ENCODE measurements at regions not wholly inside any gene's neighbourhood (a gene's known extent, or its start where the extent isn't known, plus 50 kb on each side); places are given as distances from the start of the nearest gene placed in this dataset.
A peak's percentile ranks its signal among the peaks of the same experiment; 100 is the strongest.

- no peak overlapping the region for H3K27ac ChIP-seq
- TF ChIP-seq, protein P1, sequence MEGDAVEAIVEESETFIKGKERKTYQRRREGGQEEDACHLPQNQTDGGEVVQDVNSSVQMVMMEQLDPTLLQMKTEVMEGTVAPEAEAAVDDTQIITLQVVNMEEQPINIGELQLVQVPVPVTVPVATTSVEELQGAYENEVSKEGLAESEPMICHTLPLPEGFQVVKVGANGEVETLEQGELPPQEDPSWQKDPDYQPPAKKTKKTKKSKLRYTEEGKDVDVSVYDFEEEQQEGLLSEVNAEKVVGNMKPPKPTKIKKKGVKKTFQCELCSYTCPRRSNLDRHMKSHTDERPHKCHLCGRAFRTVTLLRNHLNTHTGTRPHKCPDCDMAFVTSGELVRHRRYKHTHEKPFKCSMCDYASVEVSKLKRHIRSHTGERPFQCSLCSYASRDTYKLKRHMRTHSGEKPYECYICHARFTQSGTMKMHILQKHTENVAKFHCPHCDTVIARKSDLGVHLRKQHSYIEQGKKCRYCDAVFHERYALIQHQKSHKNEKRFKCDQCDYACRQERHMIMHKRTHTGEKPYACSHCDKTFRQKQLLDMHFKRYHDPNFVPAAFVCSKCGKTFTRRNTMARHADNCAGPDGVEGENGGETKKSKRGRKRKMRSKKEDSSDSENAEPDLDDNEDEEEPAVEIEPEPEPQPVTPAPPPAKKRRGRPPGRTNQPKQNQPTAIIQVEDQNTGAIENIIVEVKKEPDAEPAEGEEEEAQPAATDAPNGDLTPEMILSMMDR (conservative IDR thresholded peaks at IDR 0.05): no peak
- no peak for TF ChIP-seq ZFX (IDR thresholded peaks at IDR 0.05)
Measured at GRCh38 chr4:177638871-177639270, 196.6 kb upstream of the AGA start.

GRCh38 chr4:177640864-177641263, 198.6 kb upstream of the AGA start:
- TF ChIP-seq, protein P1 (conservative IDR thresholded peaks at IDR 0.05): no peak
- no peak for TF ChIP-seq ZFX (IDR thresholded peaks at IDR 0.05)
- no peak overlapping the region for H3K27ac ChIP-seq

GRCh38 chr4:177660223-177660622, 218.0 kb upstream of the AGA start:
- no peak for TF ChIP-seq ZFX (IDR thresholded peaks at IDR 0.05)
- TF ChIP-seq, protein P1 (conservative IDR thresholded peaks at IDR 0.05): no peak
- H3K27ac ChIP-seq: no peak overlapping the region

DNA sequence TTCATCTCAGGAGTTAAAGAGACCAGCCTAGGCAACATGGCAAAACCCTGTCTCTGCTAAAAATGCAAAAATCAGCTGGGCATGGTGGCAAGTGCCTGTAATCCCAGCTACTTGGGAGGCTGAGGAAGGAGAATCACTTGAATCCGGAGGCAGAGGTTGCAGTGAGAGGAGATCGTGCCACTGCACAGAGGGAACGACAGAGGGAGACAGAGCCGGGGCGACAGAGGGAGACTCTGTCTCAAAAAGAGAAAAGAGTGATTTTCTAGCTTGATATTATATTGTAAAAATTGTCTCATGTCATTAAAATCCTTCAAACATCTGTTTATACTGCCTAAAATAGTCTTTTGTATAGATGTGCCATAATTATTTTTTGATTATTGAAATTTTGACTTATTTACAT, 225.4 kb upstream of the AGA start:
- no peak for TF ChIP-seq ZFX (IDR thresholded peaks at IDR 0.05)
- TF ChIP-seq, protein P1 (conservative IDR thresholded peaks at IDR 0.05): peak; percentile 76
- no peak overlapping the region for H3K27ac ChIP-seq

GRCh38 chr4:177671387-177671786, 229.2 kb upstream of the AGA start:
- TF ChIP-seq ZFX (IDR thresholded peaks at IDR 0.05): no peak
- TF ChIP-seq, protein P1 (conservative IDR thresholded peaks at IDR 0.05): no peak

DNA sequence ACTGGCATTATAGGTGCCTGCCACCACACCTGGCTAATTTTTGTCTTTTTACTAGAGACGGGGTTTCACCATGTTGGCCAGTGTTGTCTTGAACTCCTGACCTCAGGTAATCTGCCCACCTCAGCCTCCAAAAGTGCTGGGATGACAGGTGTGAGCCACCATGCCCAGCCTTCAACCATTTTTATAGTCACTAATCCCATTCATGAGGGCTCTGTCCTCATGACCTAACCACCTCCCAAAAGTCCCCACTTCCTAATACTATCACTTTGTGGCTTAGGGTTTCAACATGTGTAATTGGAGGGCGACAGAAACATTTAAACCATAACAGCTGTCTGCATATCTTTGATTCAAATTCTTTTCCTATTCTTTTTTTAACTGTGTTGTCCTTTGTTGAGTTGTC, 229.6 kb upstream of the AGA start:
- H3K27ac ChIP-seq: no peak overlapping the region
- no peak for TF ChIP-seq ZFX (IDR thresholded peaks at IDR 0.05)
- TF ChIP-seq, protein P1 (conservative IDR thresholded peaks at IDR 0.05): no peak

More at GRCh38 chr4:177671387-177671786, 229.2 kb upstream of the AGA start:
- no peak overlapping the region for H3K27ac ChIP-seq

DNA sequence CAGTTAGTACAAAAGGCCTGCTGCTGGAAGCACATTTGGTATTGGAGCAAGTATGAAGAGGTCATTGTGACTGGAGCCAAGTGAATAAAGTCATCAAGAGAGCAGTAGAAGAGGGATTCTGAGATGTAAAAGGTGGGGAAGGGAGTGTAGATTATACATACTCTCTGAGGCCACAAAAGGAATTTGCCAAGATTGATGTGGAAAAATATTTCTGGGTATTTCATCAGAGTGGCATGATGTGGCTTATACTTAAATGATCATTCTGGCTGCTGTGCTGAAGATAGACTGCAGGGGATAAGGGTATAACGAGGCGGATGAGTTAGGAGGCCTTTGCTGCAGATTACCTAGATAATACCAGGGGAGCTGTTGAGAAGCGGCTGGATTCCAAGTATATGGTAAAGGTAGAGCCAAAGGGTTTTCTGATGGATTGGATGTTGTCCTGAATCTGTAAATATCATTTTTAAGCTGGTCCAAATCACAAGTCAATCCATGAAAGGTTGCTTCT, 231.8 kb upstream of the AGA start:
- TF ChIP-seq ZFX (IDR thresholded peaks at IDR 0.05): no peak
- TF ChIP-seq, protein P1 (conservative IDR thresholded peaks at IDR 0.05): no peak
- H3K27ac ChIP-seq: no peak overlapping the region

Measured in C4-2B (cell line).